ENCODE measurements at regions not wholly inside any gene's neighbourhood (a gene's known extent, or its start where the extent isn't known, plus 50 kb on each side); places are given as distances from the start of the nearest gene placed in this dataset.

DNA sequence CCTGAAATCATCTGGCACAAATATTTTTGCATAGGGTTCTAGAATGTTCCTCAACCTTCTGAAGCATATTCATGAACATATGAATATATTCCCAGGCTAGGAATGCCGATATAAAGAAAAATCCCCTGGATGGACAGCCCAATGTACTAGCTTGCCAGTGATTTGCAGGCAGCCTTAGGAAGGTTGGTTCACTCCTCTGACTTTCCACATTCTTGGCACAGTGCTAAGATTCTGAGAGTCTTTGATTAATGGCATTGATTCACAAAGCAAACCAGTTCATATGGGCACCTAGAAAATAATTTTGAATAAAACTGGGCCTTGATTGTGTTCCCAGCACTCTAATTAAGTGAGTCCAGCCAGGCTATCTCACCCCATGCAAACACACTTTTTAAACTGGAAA is 56.9 kb upstream of the ENPP4 start:
- no peaks in the 10 kb centered on the region for H3K9me3 ChIP-seq (ENCODE audit: control insufficient read depth, low read length)

DNA sequence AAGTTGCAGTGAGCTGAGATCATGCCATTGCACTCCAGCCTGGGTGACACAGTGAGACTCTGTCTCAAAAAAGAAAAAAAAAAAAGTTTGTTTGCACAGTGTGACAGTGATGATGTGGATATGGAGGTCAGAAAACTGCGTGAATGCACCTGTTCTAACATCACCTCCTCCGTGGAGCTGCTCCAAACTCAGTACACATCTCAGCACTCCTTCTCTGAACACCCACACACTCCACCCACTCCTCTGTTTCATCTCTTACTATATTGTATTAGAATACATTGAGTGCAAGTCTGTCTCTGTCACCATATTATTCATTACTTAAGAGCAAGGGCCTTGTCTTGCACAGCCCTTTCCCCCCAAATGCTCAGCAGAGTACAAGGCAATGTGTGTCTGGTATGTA is 51.5 kb upstream of the ENPP4 start:
- Histone ChIP-seq H3K27me3 (ENCODE audit: control insufficient read depth, insufficient read depth, low read length) (peaks cover 56% of the 10 kb centered on the region), H3K4me1 (ENCODE audit: control insufficient read depth, insufficient read depth, low read length) (peaks cover 7% of the 10 kb centered on the region), H3K9me3 (ENCODE audit: control insufficient read depth, low read length) (no peaks in the 10 kb centered on the region), H3K4me3 (ENCODE audit: low read length) (no peak overlapping the region), H3K9ac (ENCODE audit: low read length) (no peak overlapping the region), H3K36me3 (ENCODE audit: control insufficient read depth, insufficient read depth, low read length) (no peaks in the 10 kb centered on the region)

More for the DNA sequence above, 56.9 kb upstream of the ENPP4 start:
- Histone ChIP-seq H3K36me3 (ENCODE audit: control insufficient read depth, insufficient read depth, low read length) (no peaks in the 10 kb centered on the region), H3K4me3 (ENCODE audit: low read length) (no peak overlapping the region), H3K4me1 (ENCODE audit: control insufficient read depth, insufficient read depth, low read length) (no peaks in the 10 kb centered on the region), H3K9ac (ENCODE audit: low read length) (no peak overlapping the region), H3K27me3 (ENCODE audit: control insufficient read depth, insufficient read depth, low read length) (peaks cover 35% of the 10 kb centered on the region)

DNA sequence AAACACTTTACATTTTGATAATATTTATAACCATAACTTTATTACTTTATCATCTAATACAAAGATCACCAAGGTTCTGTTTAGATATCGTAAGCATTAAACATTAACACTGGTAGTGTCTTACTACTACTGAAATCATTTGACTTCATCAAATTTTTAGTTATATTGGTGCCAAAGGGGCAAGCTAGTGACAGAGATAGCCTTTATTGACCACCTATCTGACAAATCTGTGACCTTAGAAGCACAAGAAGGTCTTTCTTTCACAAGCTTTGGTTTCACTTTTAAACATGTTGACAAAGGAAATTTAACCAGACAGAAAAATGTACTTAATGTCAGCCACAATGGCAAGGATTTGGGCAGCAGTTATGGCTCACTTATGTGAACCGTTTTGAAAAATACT is 50.7 kb upstream of the ENPP4 start:
- Histone ChIP-seq H3K9me3 (ENCODE audit: control insufficient read depth, low read length) (no peaks in the 10 kb centered on the region), H3K4me1 (ENCODE audit: control insufficient read depth, insufficient read depth, low read length) (peaks cover 7% of the 10 kb centered on the region), H3K36me3 (ENCODE audit: control insufficient read depth, insufficient read depth, low read length) (no peaks in the 10 kb centered on the region), H3K9ac (ENCODE audit: low read length) (no peak overlapping the region), H3K4me3 (ENCODE audit: low read length) (no peak overlapping the region), H3K27me3 (ENCODE audit: control insufficient read depth, insufficient read depth, low read length) (peaks cover 56% of the 10 kb centered on the region)

Measured in mucosa of stomach (tissue), 1 donor.